Liver (tissue), 8 donors: ENCODE measurements at regions not wholly inside any gene's neighbourhood (a gene's known extent, or its start where the extent isn't known, plus 50 kb on each side); places are given as distances from the start of the nearest gene placed in this dataset.

Experiments
- DNase-seq: peaks from one replicate; pipeline ENCODE4 v3.0.0-alpha.2; 2017; ENCODE audit warnings: low spot score
- H3K27ac ChIP-seq, 2 donors: one replicate each; pipeline ENCODE4 v1.7.0; 2013; ENCODE audit warnings: inconsistent platforms in 2 of 2, low read length in 2 of 2, control low read depth in 1 of 2, low read depth in 1 of 2, mild to moderate bottlenecking in 1 of 2
- H3K27me3 ChIP-seq, 4 donors: one replicate each; pipeline versions ENCODE4 v1.6.1 to v1.7.0; 2013; ENCODE audit warnings: low read length in 3 of 4, inconsistent platforms in 1 of 4, mild to moderate bottlenecking in 1 of 4, moderate library complexity in 1 of 4; ENCODE audit not compliant: control insufficient read depth in 4 of 4, insufficient read depth in 4 of 4
- H3K36me3 ChIP-seq, 4 donors: one replicate each; pipeline versions ENCODE4 v1.6.1 to v1.7.0; 2013; ENCODE audit warnings: low read length in 3 of 4, mild to moderate bottlenecking in 3 of 4, low read depth in 1 of 4, moderate library complexity in 1 of 4; ENCODE audit not compliant: control insufficient read depth in 4 of 4, insufficient read depth in 3 of 4
- H3K4me1 ChIP-seq, 4 donors: one replicate each; pipeline versions ENCODE4 v1.6.1 to v1.7.0; 2013; ENCODE audit warnings: low read length in 3 of 4, mild to moderate bottlenecking in 3 of 4, moderate library complexity in 1 of 4; ENCODE audit not compliant: control insufficient read depth in 4 of 4, insufficient read depth in 4 of 4
- H3K4me3 ChIP-seq, 3 donors: one replicate each; pipeline versions ENCODE4 v1.6.1 to v1.7.0; 2013; ENCODE audit warnings: low read length in 3 of 3, control low read depth in 1 of 3, low read depth in 1 of 3, mild to moderate bottlenecking in 1 of 3
- H3K9ac ChIP-seq, 2 donors: one replicate each; pipeline ENCODE4 v1.7.0; 2013; ENCODE audit warnings: low read length in 2 of 2, mild to moderate bottlenecking in 2 of 2, moderate library complexity in 2 of 2, control low read depth in 1 of 2, low read depth in 1 of 2
- H3K9me3 ChIP-seq, 4 donors: one replicate each; pipeline versions ENCODE4 v1.6.1 to v1.7.0; 2013; ENCODE audit warnings: low read length in 3 of 4; ENCODE audit not compliant: control insufficient read depth in 4 of 4
- FOXA1 ChIP-seq: IDR thresholded peaks from 2 replicates; pipeline ENCODE4 v1.6.1; 2016; ENCODE audit warnings: antibody characterized with exemption
- GABPA ChIP-seq, 2 donors: IDR thresholded peaks in 1 of 2; conservative IDR thresholded peaks in 1 of 2; 2 replicates each; pipeline ENCODE4 v1.6.1; 2016; ENCODE audit warnings: antibody characterized with exemption in 2 of 2, mild to moderate bottlenecking in 1 of 2, moderate library complexity in 1 of 2
- HNF4G ChIP-seq: IDR thresholded peaks from 2 replicates; pipeline ENCODE4 v1.6.1; 2016; ENCODE audit warnings: antibody characterized with exemption
- JUND ChIP-seq, 2 donors: IDR thresholded peaks; 2 replicates each; pipeline ENCODE4 v1.6.1; 2016; ENCODE audit warnings: antibody characterized with exemption in 2 of 2
- SP1 ChIP-seq: IDR thresholded peaks from 2 replicates; pipeline ENCODE4 v1.6.1; 2018; ENCODE audit warnings: antibody characterized with exemption, mild to moderate bottlenecking
- TAF1 ChIP-seq: conservative IDR thresholded peaks from 2 replicates; pipeline ENCODE4 v1.6.1; 2016; ENCODE audit warnings: antibody characterized with exemption, mild to moderate bottlenecking
- WGBS: extraction: QIAGEN DNeasy Blood & Tissue Kit; methylation state at CpG from one replicate; pipeline ENCODE4 v1.1.7; 2013; 5-methylcytosine and 5-hydroxymethylcytosine counted together
- TF ChIP-seq, protein P1 (sequence below): fragments of 150-350 bp; IDR thresholded peaks from 2 replicates; pipeline ENCODE4 v1.5.1; 2017; ENCODE audit warnings: improper control_type of control experiment, low read depth, low read length; ENCODE audit not compliant: missing input control
- TF ChIP-seq, protein P2 (sequence below): IDR thresholded peaks from 2 replicates; pipeline ENCODE4 v1.6.1; 2016; ENCODE audit warnings: antibody characterized with exemption
- TF ChIP-seq, protein P3 (sequence below): IDR thresholded peaks from 2 replicates; pipeline ENCODE4 v1.6.1; 2016; ENCODE audit warnings: antibody characterized with exemption, mild to moderate bottlenecking
- donor health status: healthy.
- donor health status: healthy.
- donor health status: healthy.
- donor health status: healthy.
- donor health status: healthy.

DNA sequence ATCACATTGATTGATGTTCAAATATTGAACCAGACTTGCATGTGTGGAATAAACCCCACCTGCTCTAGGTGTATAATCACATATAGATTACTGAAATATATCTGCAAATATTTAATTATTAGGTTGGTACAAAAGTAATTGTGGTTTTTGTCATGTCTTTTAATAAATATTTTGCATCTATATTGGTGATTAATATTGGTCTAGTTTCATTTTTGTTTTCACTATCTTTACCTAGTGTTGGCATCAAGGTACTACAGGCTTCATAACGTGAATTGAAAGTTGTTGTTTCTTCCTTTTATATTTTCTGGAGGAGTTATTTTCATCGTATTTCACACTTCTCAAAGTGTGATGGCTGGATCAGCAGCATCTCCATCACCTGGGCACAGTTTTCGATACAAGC is 740.0 kb upstream of the TMEM132C start:
- Histone ChIP-seq H3K4me3 (no peak overlapping the region), H3K9ac (no peak overlapping the region), H3K36me3 (no peaks in the 10 kb centered on the region), H3K27ac (no peak overlapping the region), H3K27me3 (peaks cover 0 to 3% (median 0%) of the 10 kb centered on the region in 4 donors), H3K9me3 (no peaks in the 10 kb centered on the region), H3K4me1 (no peaks in the 10 kb centered on the region)
- DNase-seq: no peak
- 69% methylated on average over 3 of the region's 3 CpGs for WGBS
- TF ChIP-seq, protein P1, sequence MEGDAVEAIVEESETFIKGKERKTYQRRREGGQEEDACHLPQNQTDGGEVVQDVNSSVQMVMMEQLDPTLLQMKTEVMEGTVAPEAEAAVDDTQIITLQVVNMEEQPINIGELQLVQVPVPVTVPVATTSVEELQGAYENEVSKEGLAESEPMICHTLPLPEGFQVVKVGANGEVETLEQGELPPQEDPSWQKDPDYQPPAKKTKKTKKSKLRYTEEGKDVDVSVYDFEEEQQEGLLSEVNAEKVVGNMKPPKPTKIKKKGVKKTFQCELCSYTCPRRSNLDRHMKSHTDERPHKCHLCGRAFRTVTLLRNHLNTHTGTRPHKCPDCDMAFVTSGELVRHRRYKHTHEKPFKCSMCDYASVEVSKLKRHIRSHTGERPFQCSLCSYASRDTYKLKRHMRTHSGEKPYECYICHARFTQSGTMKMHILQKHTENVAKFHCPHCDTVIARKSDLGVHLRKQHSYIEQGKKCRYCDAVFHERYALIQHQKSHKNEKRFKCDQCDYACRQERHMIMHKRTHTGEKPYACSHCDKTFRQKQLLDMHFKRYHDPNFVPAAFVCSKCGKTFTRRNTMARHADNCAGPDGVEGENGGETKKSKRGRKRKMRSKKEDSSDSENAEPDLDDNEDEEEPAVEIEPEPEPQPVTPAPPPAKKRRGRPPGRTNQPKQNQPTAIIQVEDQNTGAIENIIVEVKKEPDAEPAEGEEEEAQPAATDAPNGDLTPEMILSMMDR: peak; percentile 3
- TF ChIP-seq HNF4G: no peak
- no peak for TF ChIP-seq FOXA1
- TF ChIP-seq JUND (IDR thresholded peaks at IDR 0.05): no peak
- no peak for TF ChIP-seq SP1
- TF ChIP-seq, protein P2, sequence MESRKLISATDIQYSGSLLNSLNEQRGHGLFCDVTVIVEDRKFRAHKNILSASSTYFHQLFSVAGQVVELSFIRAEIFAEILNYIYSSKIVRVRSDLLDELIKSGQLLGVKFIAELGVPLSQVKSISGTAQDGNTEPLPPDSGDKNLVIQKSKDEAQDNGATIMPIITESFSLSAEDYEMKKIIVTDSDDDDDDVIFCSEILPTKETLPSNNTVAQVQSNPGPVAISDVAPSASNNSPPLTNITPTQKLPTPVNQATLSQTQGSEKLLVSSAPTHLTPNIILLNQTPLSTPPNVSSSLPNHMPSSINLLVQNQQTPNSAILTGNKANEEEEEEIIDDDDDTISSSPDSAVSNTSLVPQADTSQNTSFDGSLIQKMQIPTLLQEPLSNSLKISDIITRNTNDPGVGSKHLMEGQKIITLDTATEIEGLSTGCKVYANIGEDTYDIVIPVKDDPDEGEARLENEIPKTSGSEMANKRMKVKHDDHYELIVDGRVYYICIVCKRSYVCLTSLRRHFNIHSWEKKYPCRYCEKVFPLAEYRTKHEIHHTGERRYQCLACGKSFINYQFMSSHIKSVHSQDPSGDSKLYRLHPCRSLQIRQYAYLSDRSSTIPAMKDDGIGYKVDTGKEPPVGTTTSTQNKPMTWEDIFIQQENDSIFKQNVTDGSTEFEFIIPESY: no peak

- no peaks in the 10 kb centered on the region for H3K9me3 ChIP-seq
- no peak for DNase-seq
- no peak overlapping the region for H3K4me3 ChIP-seq
- no peaks in the 10 kb centered on the region for H3K4me1 ChIP-seq
- 69% methylated on average over 8 of the region's 8 CpGs for WGBS
- H3K9ac ChIP-seq: no peak overlapping the region
- H3K27ac ChIP-seq: no peak overlapping the region
- no peak for TF ChIP-seq GABPA (IDR thresholded peaks at IDR 0.05 in 1 of 2, conservative IDR thresholded peaks at IDR 0.05 in 1 of 2)
- TF ChIP-seq, protein P2: no peak
- TF ChIP-seq TAF1: no peak
- TF ChIP-seq, protein P3, sequence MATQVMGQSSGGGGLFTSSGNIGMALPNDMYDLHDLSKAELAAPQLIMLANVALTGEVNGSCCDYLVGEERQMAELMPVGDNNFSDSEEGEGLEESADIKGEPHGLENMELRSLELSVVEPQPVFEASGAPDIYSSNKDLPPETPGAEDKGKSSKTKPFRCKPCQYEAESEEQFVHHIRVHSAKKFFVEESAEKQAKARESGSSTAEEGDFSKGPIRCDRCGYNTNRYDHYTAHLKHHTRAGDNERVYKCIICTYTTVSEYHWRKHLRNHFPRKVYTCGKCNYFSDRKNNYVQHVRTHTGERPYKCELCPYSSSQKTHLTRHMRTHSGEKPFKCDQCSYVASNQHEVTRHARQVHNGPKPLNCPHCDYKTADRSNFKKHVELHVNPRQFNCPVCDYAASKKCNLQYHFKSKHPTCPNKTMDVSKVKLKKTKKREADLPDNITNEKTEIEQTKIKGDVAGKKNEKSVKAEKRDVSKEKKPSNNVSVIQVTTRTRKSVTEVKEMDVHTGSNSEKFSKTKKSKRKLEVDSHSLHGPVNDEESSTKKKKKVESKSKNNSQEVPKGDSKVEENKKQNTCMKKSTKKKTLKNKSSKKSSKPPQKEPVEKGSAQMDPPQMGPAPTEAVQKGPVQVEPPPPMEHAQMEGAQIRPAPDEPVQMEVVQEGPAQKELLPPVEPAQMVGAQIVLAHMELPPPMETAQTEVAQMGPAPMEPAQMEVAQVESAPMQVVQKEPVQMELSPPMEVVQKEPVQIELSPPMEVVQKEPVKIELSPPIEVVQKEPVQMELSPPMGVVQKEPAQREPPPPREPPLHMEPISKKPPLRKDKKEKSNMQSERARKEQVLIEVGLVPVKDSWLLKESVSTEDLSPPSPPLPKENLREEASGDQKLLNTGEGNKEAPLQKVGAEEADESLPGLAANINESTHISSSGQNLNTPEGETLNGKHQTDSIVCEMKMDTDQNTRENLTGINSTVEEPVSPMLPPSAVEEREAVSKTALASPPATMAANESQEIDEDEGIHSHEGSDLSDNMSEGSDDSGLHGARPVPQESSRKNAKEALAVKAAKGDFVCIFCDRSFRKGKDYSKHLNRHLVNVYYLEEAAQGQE: no peak
- peaks cover 0 to 3% (median 0%) of the 10 kb centered on the region in 4 donors for H3K27me3 ChIP-seq
- no peaks in the 10 kb centered on the region for H3K36me3 ChIP-seq
Observed at GRCh38 chr12:127528551-127528950, 738.4 kb upstream of the TMEM132C start.
